Loucy (cell line): ENCODE measurements at regions not wholly inside any gene's neighbourhood (a gene's known extent, or its start where the extent isn't known, plus 50 kb on each side); places are given as distances from the start of the nearest gene placed in this dataset.

Source experiments
- H2AFZ ChIP-seq: fragments of 200-600 bp; sonication (generic); 2 replicates; pipeline ENCODE4 v1.6.0; 2016; ENCODE audit warnings: antibody characterized with exemption, mild to moderate bottlenecking, low read length, moderate library complexity
- H3F3A ChIP-seq: fragments of 200-600 bp; 2 replicates; pipeline ENCODE4 v1.6.0; 2016; ENCODE audit warnings: antibody characterized with exemption, low read depth, mild to moderate bottlenecking
- H3K27me3 ChIP-seq: fragments of 200-600 bp; sonication (generic); 2 replicates; pipeline ENCODE4 v1.6.1; 2014; ENCODE audit warnings: low read length, mild to moderate bottlenecking; ENCODE audit not compliant: insufficient read depth, poor library complexity, severe bottlenecking
- H3K36me3 ChIP-seq: fragments of 200-600 bp; sonication (generic); 2 replicates; pipeline ENCODE4 v1.6.1; 2016; ENCODE audit warnings: low read length; ENCODE audit not compliant: insufficient read depth
- H3K4me1 ChIP-seq: fragments of 200-600 bp; sonication (generic); 2 replicates; pipeline ENCODE4 v1.5.1; 2014; ENCODE audit warnings: low read length, mild to moderate bottlenecking; ENCODE audit not compliant: insufficient read depth, poor library complexity, severe bottlenecking
- H3K4me2 ChIP-seq: fragments of 200-600 bp; sonication (generic); 2 replicates; pipeline ENCODE4 v1.6.0; 2014; ENCODE audit warnings: antibody characterized with exemption, low read length, low read depth, mild to moderate bottlenecking; ENCODE audit not compliant: poor library complexity, severe bottlenecking
- H3K4me3 ChIP-seq: fragments of 200-600 bp; sonication (generic); 2 replicates; pipeline ENCODE4 v1.5.1; 2014; ENCODE audit warnings: low read length, mild to moderate bottlenecking, mixed read lengths; ENCODE audit not compliant: poor library complexity, severe bottlenecking
- H3K79me2 ChIP-seq: fragments of 200-600 bp; sonication (generic); 2 replicates; pipeline ENCODE4 v1.6.1; 2014; ENCODE audit warnings: low read length; ENCODE audit not compliant: insufficient read depth
- H3K9ac ChIP-seq: fragments of 200-600 bp; sonication (generic); 2 replicates; pipeline ENCODE4 v1.6.0; 2014; ENCODE audit warnings: mild to moderate bottlenecking, low read depth, low read length, moderate library complexity; ENCODE audit not compliant: poor library complexity, severe bottlenecking
- H3K9me2 ChIP-seq: fragments of 200-600 bp; sonication (generic); replicated peaks from 2 replicates; pipeline ENCODE4 v1.6.1; 2016; ENCODE audit warnings: low read depth, low read length, mixed read lengths
- H3K9me3 ChIP-seq: fragments of 200-600 bp; sonication (generic); 2 replicates; pipeline ENCODE4 v1.6.1; 2014; ENCODE audit warnings: mild to moderate bottlenecking, antibody characterized with exemption, low read length, low read depth; ENCODE audit not compliant: insufficient read depth
- H4K20me1 ChIP-seq: fragments of 200-600 bp; sonication (generic); 2 replicates; pipeline ENCODE4 v1.6.0; 2014; ENCODE audit warnings: antibody characterized with exemption, low read length, mild to moderate bottlenecking; ENCODE audit not compliant: insufficient read depth, poor library complexity, severe bottlenecking
- CTCF ChIP-seq: fragments of 200-600 bp; sonication (generic); conservative IDR thresholded peaks from 2 replicates; pipeline ENCODE4 v1.5.1; 2014; ENCODE audit warnings: mild to moderate bottlenecking, antibody characterized with exemption, low read length
- EZH2phosphoT487 ChIP-seq: fragments of 200-600 bp; IDR thresholded peaks from 2 replicates; pipeline ENCODE4 v1.6.1; 2018; ENCODE audit warnings: antibody characterized with exemption, mild to moderate bottlenecking, moderate library complexity, borderline replicate concordance

GRCh38 chr17:52389632-52390031 is 231.1 kb upstream of the CA10 start:
- Histone ChIP-seq H3K9me3 (no peaks in the 10 kb centered on the region), H4K20me1 (no peaks in the 10 kb centered on the region), H2AFZ (no peak overlapping the region), H3K9ac (no peak overlapping the region), H3K4me1 (no peaks in the 10 kb centered on the region), H3K79me2 (no peaks in the 10 kb centered on the region), H3K4me3 (no peak overlapping the region), H3K9me2 (no peaks in the 10 kb centered on the region), H3K36me3 (no peaks in the 10 kb centered on the region), H3F3A (no peaks in the 10 kb centered on the region), H3K27me3 (no peaks in the 10 kb centered on the region), H3K4me2 (no peak overlapping the region)
- TF ChIP-seq EZH2phosphoT487: no peak
- no peak for TF ChIP-seq CTCF

GRCh38 chr17:52388941-52389340 is 230.4 kb upstream of the CA10 start:
- H3K4me2 ChIP-seq: no peak overlapping the region
- H3K79me2 ChIP-seq: no peaks in the 10 kb centered on the region
- H2AFZ ChIP-seq: no peak overlapping the region
- H3K4me1 ChIP-seq: no peaks in the 10 kb centered on the region
- H4K20me1 ChIP-seq: no peaks in the 10 kb centered on the region
- no peaks in the 10 kb centered on the region for H3K27me3 ChIP-seq
- H3K9me3 ChIP-seq: no peaks in the 10 kb centered on the region
- H3F3A ChIP-seq: no peaks in the 10 kb centered on the region
- no peak overlapping the region for H3K4me3 ChIP-seq
- H3K9ac ChIP-seq: no peak overlapping the region
- no peaks in the 10 kb centered on the region for H3K9me2 ChIP-seq
- H3K36me3 ChIP-seq: no peaks in the 10 kb centered on the region
- TF ChIP-seq EZH2phosphoT487 (no peak), CTCF (no peak)

GRCh38 chr17:52384695-52385094 is 226.2 kb upstream of the CA10 start:
- H4K20me1 ChIP-seq: no peaks in the 10 kb centered on the region
- no peaks in the 10 kb centered on the region for H3K4me1 ChIP-seq
- no peaks in the 10 kb centered on the region for H3K27me3 ChIP-seq
- no peaks in the 10 kb centered on the region for H3F3A ChIP-seq
- H3K4me3 ChIP-seq: no peak overlapping the region
- TF ChIP-seq EZH2phosphoT487 (no peak), CTCF (no peak)
- H3K79me2 ChIP-seq: no peaks in the 10 kb centered on the region
- H3K9me2 ChIP-seq: no peaks in the 10 kb centered on the region
- H2AFZ ChIP-seq: no peak overlapping the region
- no peak overlapping the region for H3K9ac ChIP-seq
- no peaks in the 10 kb centered on the region for H3K9me3 ChIP-seq
- H3K4me2 ChIP-seq: no peak overlapping the region
- no peaks in the 10 kb centered on the region for H3K36me3 ChIP-seq
